Upper lobe of right lung (tissue), 1 donor: ENCODE measurements at regions not wholly inside any gene's neighbourhood (a gene's known extent, or its start where the extent isn't known, plus 50 kb on each side); places are given as distances from the start of the nearest gene placed in this dataset.
A peak's percentile ranks its signal among the peaks of the same experiment; 100 is the strongest.
"Not testable (repeated sequence)": the region's sequence is repeated elsewhere in the genome, so short reads cannot be mapped to it uniquely, and the experiment has no call there.

Experiments used
- ATAC-seq: fragments of 200-7000 bp; cut with Tn5 transposase; one replicate; pipeline ENCODE4 v1.9.1; 2020; ENCODE audit warnings: mild to moderate bottlenecking, moderate library complexity
- DNase-seq: peaks from one replicate; pipeline ENCODE4 v3.0.0-alpha.2; 2020
- H3K27ac ChIP-seq: fragments of 200-600 bp; one replicate; pipeline ENCODE4 v1.8.0; 2022
- H3K27me3 ChIP-seq: fragments of 200-600 bp; one replicate; pipeline ENCODE4 v1.8.0; 2022; ENCODE audit warnings: mild to moderate bottlenecking
- H3K36me3 ChIP-seq: fragments of 200-600 bp; one replicate; pipeline ENCODE4 v1.8.0; 2022
- H3K4me1 ChIP-seq: fragments of 200-600 bp; one replicate; pipeline ENCODE4 v1.8.0; 2022
- H3K4me3 ChIP-seq: fragments of 200-600 bp; one replicate; pipeline ENCODE4 v1.8.0; 2022; ENCODE audit warnings: mild to moderate bottlenecking
- H3K9me3 ChIP-seq: fragments of 200-600 bp; one replicate; pipeline ENCODE4 v1.8.0; 2022
- CTCF ChIP-seq: fragments of 200-600 bp; IDR thresholded peaks from one replicate; pipeline ENCODE4 v1.8.0; 2022; ENCODE audit warnings: antibody characterized with exemption
- intact Hi-C: fragments of 100-400 bp; cut with DNase I; formaldehyde crosslinking; loops from one replicate; pipeline ENCODE4 v1.11.0; 2022
- donor health status: DM: no; HTN: yes; CAD: no; lungs with severe emphysema.

GRCh38 chr5:112514111-112514510, 95.0 kb upstream of the EPB41L4A start:
- TF ChIP-seq CTCF: no peak
- DNase-seq (no peak), ATAC-seq (no peak)
- Histone ChIP-seq H3K27me3 (no peaks in the 10 kb centered on the region), H3K4me3 (no peak overlapping the region), H3K27ac (no peak overlapping the region), H3K9me3 (peaks cover 8% of the 10 kb centered on the region), H3K4me1 (no peaks in the 10 kb centered on the region), H3K36me3 (no peaks in the 10 kb centered on the region)
- intact Hi-C loops: no loop called here

GRCh38 chr5:112520474-112520873, 101.4 kb upstream of the EPB41L4A start:
- not testable (repeated sequence) for ATAC-seq

GRCh38 chr5:112522891-112523673, 104.0 kb upstream of the EPB41L4A start:
- H3K4me3 ChIP-seq, H3K36me3 ChIP-seq, H3K9me3 ChIP-seq, H3K27me3 ChIP-seq, intact Hi-C loops, DNase-seq, H3K27ac ChIP-seq, H3K4me1 ChIP-seq, ATAC-seq: not testable (repeated sequence)

More at GRCh38 chr5:112520474-112520873, 101.4 kb upstream of the EPB41L4A start:
- H3K27me3 ChIP-seq, DNase-seq, H3K4me1 ChIP-seq, H3K9me3 ChIP-seq, intact Hi-C loops, H3K4me3 ChIP-seq, H3K27ac ChIP-seq, H3K36me3 ChIP-seq: not testable (repeated sequence)

- intact Hi-C loops, H3K4me1 ChIP-seq, H3K4me3 ChIP-seq, ATAC-seq, H3K27me3 ChIP-seq, DNase-seq, H3K36me3 ChIP-seq, H3K9me3 ChIP-seq, H3K27ac ChIP-seq: not testable (repeated sequence)
Observed at GRCh38 chr5:112523674-112524263, 104.7 kb upstream of the EPB41L4A start.

GRCh38 chr5:112525217-112525616, 106.1 kb upstream of the EPB41L4A start:
- H3K4me1 ChIP-seq: no peaks in the 10 kb centered on the region
- ATAC-seq (no peak), DNase-seq (no peak)
- no peak overlapping the region for H3K4me3 ChIP-seq
- H3K27me3 ChIP-seq: no peaks in the 10 kb centered on the region
- TF ChIP-seq CTCF: no peak
- H3K36me3 ChIP-seq: no peaks in the 10 kb centered on the region
- intact Hi-C loops: no loop called here
- no peaks in the 10 kb centered on the region for H3K9me3 ChIP-seq
- H3K27ac ChIP-seq: no peak overlapping the region

GRCh38 chr5:112528928-112529327, 109.9 kb upstream of the EPB41L4A start:
- peak; percentile 57 for ATAC-seq
- H3K27me3 ChIP-seq: no peaks in the 10 kb centered on the region
- H3K36me3 ChIP-seq: no peaks in the 10 kb centered on the region
- DNase-seq: no peak
- H3K4me3 ChIP-seq: no peak overlapping the region
- H3K27ac ChIP-seq: no peak overlapping the region
- intact Hi-C loops: no loop called here
- no peak for TF ChIP-seq CTCF
- H3K4me1 ChIP-seq: peaks cover 1% of the 10 kb centered on the region
- no peaks in the 10 kb centered on the region for H3K9me3 ChIP-seq

- intact Hi-C loops: no loop called here
- H3K9me3 ChIP-seq: no peaks in the 10 kb centered on the region
Observed at GRCh38 chr5:112529525-112529924, 110.4 kb upstream of the EPB41L4A start.

More at GRCh38 chr5:112529525-112529924, 110.4 kb upstream of the EPB41L4A start:
- ATAC-seq (peak; percentile 68), DNase-seq (no peak)
- Histone ChIP-seq H3K27ac (no peak overlapping the region), H3K4me1 (peaks cover 4% of the 10 kb centered on the region), H3K4me3 (no peak overlapping the region), H3K36me3 (no peaks in the 10 kb centered on the region), H3K27me3 (no peaks in the 10 kb centered on the region)
- TF ChIP-seq CTCF: peak; percentile 46
